Loucy (cell line): ENCODE measurements at regions not wholly inside any gene's neighbourhood (a gene's known extent, or its start where the extent isn't known, plus 50 kb on each side); places are given as distances from the start of the nearest gene placed in this dataset.

ENCODE experiments used
- CTCF ChIP-seq: fragments of 200-600 bp; sonication (generic); conservative IDR thresholded peaks from 2 replicates; pipeline ENCODE4 v1.5.1; 2014; ENCODE audit warnings: mild to moderate bottlenecking, antibody characterized with exemption, low read length
- EZH2phosphoT487 ChIP-seq: fragments of 200-600 bp; IDR thresholded peaks from 2 replicates; pipeline ENCODE4 v1.6.1; 2018; ENCODE audit warnings: antibody characterized with exemption, mild to moderate bottlenecking, moderate library complexity, borderline replicate concordance

- TF ChIP-seq EZH2phosphoT487: peak; percentile 38; the same call in 1 of the 2 replicates
- TF ChIP-seq CTCF: no peak
These were observed 169.7 kb downstream of the TRIM33 start for GRCh38 chr1:114341299-114341698.
